HG03439 (cell line): ENCODE measurements at regions not wholly inside any gene's neighbourhood (a gene's known extent, or its start where the extent isn't known, plus 50 kb on each side); places are given as distances from the start of the nearest gene placed in this dataset.
A peak's percentile ranks its signal among the peaks of the same experiment; 100 is the strongest.

Source experiments
- ATAC-seq: cut with Tn5 transposase; IDR thresholded peaks from one replicate; pipeline ENCODE4 v1.9.1; 2021; ENCODE audit warnings: mild to moderate bottlenecking, moderate library complexity; ENCODE audit not compliant: unreplicated experiment

DNA sequence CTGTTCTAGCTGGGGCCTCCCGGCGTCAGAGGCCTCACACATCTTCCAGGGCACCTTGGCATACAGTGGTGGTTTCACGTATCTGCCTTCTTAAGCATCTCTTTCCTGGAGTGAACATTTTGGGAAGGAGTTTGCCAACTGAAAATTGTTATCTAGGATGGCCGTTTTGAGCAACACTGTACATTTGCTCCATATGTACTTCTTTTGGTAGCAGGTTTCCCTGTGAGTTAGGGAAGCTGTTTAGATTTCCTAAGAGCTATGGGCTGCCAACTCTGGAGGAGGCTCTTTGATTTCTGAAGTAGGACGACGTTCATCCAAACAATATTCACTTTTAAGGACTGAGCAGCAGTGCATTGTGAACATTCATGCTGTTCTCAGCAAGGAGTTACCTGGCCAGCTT, 665.9 kb downstream of the SQOR start:
- ATAC-seq = no peak

DNA sequence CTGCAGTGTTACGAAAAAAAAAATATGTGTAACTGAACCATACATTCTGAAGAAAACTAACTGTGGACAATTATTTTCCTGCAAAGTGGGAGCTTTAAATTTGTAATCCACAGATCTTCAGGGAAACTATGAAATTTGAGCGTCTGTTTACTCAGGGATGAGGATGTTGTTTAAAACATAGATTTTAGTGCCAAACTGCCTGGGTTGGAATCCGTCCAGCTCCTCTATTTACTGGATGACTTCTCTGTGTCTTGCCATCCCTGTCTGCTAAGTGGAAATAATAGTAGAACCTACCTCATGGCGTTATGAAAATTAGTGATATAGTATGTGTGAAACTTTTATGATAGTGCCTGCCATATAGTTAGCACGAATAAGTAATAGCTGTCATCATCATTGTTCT, 666.5 kb downstream of the SQOR start:
- no peak for ATAC-seq

DNA sequence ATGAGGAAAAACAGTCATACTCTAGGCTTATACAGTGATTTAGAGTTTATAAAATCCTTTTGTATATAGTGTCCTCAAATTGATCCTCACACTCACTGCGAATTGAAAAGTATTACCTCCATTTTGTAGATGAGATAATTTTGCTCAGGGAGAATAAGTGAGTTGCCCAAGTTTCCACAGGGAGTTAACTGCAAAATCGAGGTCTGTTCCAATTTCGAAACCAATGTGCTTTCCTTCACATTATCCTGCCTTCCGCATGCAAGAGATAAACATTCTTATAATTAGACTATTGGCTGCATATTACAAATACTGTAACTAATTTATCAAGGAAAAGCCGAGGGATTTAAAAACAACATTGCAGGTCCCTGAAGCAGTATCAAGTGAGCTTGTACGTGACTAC, 667.0 kb downstream of the SQOR start:
- no peak for ATAC-seq

DNA sequence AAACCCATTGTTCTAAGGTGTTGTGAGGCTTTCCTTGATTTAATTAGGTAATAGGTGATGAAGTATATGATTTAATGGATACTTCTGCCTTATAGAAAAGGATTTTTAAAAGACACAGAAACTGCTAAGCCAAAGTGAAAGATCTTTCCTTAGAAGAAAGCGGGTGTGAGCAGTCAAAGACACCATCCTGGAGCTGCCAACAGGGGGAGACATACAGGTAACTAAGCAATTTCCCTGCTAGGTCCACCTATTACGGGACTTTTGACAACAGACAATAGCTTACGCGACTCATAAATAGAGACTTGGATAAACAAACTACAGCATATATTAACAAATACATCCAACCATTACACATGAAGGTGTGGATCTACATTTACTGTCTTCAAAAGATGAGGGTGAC, 669.5 kb downstream of the SQOR start:
- ATAC-seq = no peak

DNA sequence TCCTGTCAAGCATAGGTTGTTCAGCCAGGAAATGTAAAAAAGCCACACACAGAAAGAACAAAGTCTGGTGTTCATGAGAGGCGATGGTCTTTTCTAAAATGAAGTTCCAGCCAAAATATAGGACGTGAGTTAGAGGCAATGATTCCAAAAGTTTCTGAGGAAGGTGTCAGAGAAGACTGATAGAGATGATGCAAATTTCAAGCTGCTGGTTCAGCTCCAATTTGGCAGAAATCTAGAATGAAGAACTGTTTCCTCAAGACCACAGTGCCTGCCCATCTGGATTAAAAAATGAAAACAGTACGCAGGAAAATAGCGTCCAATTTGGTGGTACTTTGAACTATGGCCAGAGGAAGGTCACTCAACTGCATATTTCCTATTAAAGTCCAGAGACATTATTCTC, 672.9 kb downstream of the SQOR start:
- no peak for ATAC-seq

DNA sequence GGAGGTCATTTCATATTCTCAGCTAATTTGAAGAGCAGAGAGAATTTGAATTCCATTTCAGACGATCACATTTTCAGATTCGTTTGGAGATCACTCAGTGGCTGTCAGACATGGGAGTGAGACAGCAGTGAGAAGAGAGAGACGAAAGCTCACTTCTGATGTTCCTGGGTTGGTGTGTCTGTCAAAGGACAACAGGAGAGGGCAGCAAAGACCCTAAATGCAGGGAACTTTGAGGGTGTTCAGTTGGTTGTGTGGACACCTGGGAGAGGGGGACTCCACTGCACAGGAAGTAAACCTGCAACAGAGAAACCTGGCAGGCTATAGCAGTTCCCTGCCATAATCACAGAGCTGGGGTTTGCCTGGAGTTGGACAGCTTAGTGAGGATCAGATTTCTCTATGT, 675.1 kb downstream of the SQOR start:
- ATAC-seq = no peak

DNA sequence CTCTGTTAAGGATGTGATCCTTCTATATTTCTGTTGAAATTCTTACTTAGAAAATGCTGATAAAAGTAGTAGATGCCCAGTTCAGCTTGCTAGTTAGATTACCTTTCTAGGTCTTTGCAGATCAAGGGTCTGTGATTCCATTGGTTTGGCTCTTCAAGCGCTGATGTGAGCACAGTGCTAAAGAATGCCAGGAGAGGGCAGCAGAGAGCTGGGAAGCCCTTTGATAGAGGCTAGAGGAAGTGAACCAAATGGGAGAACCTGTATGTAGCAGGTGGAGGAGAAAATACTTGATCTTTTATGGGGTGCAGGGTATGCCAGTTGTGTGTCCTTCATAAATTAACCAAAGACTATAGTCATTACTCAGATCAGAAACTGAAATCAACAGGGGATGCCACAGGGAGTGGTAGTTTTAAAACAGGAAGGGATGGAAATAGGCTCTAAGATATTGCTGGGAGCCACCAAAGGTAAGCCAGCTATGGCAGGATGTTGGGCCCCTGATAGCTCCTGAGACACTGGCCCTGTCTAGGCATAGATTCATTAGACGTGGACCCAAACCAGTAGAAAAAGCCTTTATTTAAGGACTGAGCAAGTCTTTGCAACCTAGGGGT, 677.4 kb downstream of the SQOR start:
- peak; percentile 90 for ATAC-seq

DNA sequence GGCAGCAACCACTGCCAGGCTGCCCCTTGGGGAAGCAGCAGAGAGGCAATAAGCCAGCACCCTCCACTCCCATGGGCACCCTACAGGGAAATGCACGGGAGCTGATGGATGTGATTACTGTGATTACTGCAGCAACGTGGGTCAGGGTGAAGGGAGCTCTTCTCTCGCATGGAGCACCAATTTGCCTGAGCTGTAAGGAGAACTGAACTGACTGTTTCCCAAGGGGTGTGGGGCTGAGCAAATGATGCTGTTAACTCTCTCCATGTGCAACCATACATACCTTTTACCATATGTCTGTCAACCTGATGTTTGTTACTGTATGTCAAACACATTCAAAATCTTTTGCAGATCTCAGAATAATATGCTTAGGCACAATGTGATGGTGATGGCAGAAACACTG, 680.6 kb downstream of the SQOR start:
- no peak for ATAC-seq

DNA sequence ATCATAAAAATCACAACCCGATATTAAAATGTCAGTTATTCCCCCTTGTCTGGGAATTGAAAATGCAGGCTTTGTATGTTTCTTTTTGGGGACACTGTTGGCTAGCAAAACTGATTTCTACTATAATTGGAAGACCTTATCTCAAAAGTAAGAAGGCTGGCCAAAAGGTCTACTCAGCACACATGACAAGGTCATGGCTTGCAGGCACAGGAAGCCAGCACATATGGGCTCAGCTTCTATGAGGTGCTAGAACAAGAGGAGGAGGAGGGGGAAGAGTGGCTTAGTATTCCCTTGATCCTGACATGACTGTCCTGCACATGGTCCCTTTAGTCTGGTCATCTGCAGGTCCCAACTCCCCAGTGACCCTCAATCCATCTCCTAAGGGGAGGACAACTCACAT, 681.2 kb downstream of the SQOR start:
- no peak for ATAC-seq

DNA sequence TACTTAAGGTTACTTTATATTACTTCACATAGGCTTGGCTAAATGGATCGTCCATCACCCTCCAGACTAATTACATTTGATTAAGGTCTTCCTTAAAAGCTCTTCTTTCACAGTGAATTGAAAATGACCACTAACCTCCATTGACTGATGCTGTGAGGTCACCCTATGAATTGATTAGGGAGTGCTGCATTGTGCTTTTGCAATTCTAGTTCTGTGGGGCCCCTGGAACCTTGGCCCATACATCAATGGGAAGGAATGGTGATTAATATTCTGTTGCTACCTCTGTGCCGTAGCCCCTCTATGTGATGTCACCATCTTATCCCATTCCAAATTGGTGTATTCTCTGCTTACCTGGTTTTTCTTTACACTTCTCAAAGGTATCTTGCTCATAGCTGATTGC, 682.2 kb downstream of the SQOR start:
- no peak for ATAC-seq

DNA sequence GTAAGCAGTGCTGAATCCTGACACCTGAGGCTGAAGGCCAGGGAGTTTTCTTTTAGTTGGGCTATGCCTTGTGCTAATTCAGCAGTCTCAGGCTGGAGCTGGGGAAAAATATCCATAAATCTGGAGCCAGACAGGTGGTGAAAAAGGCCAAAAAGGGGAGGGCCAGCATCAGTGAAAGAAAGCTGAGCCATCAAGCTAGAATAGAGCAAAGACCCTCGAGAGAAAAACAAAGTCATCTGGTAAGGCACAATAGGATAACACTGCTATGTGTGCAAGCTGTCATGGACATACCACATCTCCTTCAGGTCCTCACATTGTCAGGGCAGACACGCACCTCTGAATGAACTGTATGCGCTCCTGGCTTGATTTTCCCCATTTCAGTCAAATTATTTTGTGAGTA, 687.9 kb downstream of the SQOR start:
- no peak for ATAC-seq

DNA sequence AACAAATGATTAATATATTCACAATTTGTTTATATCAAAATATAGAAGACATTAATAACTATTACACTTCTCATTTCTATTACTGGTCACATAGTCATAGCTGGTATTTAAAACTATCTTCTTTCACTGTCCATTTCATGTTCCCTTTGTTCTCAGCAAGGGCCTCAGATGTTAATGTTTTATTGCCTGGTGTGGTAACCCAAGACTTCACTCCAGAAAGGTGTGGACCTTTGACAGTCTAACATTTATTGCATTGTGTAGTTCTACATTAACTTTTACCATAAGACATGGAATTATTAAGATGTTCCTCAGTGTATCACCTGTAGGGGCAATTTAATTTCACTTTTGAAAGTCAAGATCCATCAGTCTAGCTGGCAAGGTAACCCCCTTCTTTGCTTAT, 691.3 kb downstream of the SQOR start:
- ATAC-seq = no peak

DNA sequence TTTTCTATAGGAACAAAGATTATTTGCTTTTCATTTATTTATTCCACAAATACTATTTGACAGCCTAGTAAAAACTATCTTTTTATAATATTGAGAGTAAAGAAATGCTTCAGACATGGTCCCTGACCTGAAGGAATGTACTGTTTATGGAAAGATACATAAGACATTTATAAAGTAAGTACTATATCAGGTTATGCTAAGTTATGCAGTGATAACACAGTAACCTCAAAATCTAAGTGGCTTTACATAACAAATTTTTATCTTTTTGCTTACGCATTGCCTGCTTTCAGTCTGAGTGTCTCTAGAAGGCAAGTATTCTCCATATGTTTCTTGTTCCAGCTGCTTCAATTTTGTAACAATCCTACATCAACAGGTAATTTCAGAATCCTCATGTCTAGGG, 694.0 kb downstream of the SQOR start:
- no peak for ATAC-seq

DNA sequence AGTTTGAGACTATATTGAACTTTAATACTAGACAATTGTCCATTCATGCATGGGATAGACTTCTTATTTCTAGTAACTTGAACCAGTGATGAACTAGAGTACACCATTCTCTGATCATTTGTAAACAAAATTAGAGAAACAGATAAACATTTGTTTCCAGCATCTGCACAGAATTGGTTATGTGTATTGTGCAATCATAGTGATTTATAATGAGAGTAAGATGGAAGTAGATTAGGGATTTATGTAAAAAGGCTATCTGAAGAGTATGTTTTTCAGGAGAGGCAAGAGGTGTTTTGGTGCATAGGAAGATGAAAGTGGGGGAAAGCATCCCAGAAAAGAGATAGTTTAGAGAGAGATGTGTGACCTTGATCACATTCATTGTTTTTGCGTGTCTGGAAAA, 695.0 kb downstream of the SQOR start:
- no peak for ATAC-seq

DNA sequence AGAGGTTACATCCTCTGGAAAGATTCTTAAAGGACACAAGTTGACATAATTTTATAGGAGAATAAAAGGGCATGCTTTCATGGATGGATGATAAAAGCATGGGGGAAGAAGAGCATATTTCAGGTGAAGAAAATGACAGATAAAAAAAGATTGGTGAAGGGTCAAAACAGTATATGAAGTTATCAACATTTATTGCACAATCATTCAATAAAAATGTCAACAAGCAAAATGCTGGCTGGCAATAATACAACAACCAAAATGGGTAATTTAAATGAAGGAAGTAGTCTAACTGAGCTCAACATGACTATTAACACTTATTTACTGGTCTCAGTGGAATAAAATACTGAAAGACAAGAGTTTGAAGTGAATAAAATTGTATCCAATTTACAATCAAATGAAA, 696.7 kb downstream of the SQOR start:
- no peak for ATAC-seq

DNA sequence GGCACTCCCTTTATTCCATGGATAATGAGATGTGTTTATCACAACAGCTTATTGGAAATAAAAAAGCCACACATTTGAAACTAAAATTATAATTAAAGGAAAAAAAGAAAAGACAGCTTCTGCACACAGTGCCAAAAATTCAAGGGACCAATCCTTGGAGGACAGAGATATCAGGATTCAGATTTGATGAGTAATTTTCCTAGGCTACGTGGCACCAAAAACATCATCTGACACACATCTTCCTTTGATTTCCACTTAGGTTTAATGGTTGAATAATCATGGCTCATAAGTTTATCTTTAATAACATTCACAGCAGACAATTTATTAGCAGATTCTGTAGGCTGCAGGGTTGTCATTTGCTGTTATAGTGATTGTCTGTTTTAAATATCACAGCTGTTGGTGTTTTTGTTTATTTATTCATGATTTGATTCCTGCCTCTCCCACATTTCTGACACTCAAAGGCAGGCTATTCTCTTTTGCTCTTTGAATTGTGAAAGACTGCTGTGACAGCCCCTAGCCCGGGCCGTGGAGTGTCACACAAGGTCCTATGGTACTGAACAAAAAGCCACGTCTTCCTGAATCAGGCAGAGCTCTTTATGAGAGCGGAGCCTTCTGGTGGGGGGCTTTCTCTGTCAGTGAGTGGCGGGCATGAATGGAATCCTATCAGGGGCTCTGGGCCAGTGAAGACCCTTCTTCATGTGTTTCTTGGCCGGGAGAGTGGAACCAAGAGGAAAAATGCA, 708.5 kb downstream of the SQOR start:
- ATAC-seq = no peak

DNA sequence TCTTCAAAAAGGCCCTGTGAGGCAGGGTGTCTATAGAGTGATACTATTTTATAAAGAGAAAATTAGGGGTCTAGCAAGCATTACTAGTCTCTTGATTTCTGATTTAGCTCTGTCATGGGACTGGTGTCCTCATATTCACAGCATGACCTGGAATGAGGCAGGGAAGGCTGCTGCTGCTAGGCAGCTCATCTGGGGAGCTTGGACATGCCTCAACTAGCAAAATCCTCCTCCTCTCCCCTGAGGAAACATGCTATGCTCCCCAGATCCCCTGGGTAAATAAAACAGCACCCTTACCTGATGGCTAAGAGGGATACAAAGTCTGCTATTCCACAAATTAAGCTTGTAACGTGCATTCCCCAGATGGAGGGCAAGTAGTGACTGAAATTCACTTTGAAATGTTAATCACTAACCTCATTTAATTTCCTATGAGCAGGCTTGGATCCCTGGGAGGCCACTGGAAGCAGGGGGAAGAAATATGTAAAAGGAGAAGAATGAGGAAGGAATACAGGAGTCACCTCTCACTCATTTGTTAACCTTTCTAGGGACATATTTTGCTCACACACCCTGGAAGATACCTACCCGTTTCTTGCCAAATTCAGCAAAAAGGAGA, 709.4 kb downstream of the SQOR start:
- ATAC-seq = no peak

DNA sequence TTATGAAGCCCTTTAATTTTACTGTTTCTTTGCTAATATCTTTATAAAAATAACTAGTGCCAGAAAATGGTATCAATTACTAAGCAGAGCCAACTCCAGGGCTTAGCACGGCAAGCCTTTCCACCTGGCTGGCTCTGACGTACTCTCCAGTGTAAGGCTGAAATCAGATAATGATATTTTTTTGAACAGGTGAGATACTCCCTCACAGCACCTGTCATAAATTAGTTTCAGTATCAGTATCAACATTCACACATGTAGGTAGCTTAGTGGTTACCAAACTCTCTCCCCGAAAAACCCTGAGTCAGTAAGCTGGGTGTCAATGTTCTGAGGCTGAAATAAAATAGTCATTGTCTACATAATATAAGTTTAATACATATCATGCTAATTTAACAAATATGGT, 710.1 kb downstream of the SQOR start:
- ATAC-seq = no peak

DNA sequence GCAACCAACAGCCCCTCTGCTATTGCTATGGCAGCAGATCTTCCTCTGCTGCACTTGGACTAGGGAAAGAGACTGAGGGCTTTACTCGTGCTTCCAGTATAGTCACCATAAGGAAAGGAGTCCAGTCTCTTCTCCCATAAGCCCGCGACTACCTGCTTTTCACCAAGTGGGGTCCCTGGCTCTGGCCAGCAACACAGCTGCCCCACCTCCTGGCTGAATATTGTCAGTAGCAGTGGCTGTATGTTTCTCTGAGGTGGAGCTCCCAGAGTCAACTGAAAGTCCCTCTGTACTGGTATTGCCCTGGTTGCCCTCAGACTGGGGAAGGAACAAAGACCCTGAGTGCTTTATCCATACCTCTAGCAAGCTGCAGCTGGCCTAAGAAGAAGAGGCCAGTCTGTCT, 719.6 kb downstream of the SQOR start:
- no peak for ATAC-seq

DNA sequence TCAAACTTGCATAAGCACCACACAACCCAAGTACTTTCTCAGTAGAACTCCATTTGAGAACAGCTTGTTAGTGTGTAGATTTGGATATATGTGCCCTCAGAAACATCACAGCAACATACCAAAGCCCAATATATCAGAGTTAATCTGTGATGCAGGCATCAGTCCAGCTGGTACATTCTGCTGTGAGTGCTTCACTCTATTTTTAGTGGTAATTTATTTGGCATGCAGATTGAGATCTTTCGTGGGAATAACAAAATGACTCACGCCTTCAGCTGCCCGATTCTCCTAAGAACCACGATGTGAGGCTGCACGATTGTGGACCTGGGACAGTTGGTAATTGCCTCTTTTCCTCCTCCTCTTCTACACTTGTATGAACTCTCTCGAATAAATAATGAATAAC, 730.7 kb downstream of the SQOR start:
- ATAC-seq = no peak

DNA sequence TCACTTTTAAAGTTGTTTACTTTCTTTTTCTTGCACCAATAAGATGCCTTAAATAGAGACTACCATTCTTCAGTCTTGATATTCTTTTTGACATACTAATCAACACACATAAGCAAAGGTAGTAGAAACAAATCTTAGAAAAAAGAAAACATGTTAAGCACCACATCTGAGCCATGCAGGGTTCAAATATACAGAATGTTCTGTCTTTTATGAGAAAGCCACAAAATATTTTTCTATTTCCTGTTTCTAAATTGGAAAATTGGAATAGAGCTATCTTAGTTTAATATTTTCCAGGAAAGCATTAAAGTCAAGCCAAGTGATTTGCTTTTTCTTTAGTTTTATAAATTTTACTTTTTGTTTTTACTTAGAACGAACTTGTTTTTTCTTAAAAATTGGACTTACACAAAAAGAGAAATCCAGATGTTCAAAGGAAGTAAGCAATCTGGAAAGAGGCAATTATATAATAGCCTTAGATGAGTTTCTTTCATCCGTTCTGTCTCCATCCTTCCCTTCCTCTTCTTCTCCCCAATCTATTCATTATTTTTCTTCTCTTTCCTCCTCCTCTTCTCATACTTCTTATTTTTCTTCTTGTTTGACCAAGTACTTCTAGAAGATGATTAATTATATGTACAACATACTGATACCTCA, 731.7 kb downstream of the SQOR start:
- ATAC-seq = no peak

DNA sequence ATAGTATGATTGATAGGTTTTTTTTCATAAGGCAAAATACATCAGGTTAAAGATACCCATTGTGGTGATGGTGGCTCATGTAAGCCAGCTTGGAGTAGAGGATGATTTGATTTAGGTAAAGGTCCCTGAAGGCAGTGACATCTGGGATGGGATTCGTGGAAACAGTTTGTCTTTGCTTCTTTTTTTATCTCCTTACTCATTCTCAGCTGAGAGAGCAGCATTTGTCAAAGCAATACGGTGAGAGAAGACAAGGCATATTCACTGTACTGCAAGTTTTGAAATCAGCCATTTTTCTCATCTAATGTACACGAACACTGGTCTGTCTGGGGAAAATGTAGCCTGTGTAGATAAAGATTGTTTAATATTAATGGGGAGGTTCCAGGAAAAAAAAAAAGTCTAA, 749.1 kb downstream of the SQOR start:
- no peak for ATAC-seq
